HepG2 (cell line): ENCODE measurements at regions not wholly inside any gene's neighbourhood (a gene's known extent, or its start where the extent isn't known, plus 50 kb on each side); places are given as distances from the start of the nearest gene placed in this dataset.

Experiments
- ATAC-seq: fragments of 200-7000 bp; cut with Tn5 transposase; 3 replicates; pipeline ENCODE4 v1.9.1; 2020; ENCODE audit warnings: mild to moderate bottlenecking, moderate library complexity
- BruUV-seq: library from RNA; stranded (reverse); fragments of 400-500 nt; replicated peaks from 2 replicates; lab custom pipeline; 2021; lab: Mats Ljungman, UMichigan
- CTCF ChIA-PET: fragments of 300-600 bp; formaldehyde crosslinking; extraction: SDS; loops from one replicate; lab custom pipeline; 2021; ENCODE audit warnings: low total read pairs, inconsistent platforms, low intra/inter-chr PET ratio; lab: Yijun Ruan, JAX
- POLR2A ChIA-PET: fragments of 350-600 bp; sonication (Branson Sonifier 250); formaldehyde crosslinking; loops from one replicate; lab custom pipeline; 2020; ENCODE audit warnings: antibody characterized with exemption, inconsistent platforms; lab: Yijun Ruan, JAX
- DNase-seq: peaks from one replicate; pipeline ENCODE4 v3.0.0-alpha.2; 2015; ENCODE audit warnings: low spot score
- FAIRE-seq: peaks from 3 replicates; lab custom pipeline; 2011; peaks lifted over from hg19 to GRCh38; lab: Jason Lieb, UNC
- H2AFZ ChIP-seq: one replicate; pipeline ENCODE4 v1.6.1; 2011; ENCODE audit warnings: low read length, inconsistent platforms
- H3K27ac ChIP-seq: fragments of 300-600 bp; 3 replicates; pipeline ENCODE4 v1.8.0; 2011; ENCODE audit warnings: mixed run types, mild to moderate bottlenecking, mixed read lengths, low read length, inconsistent platforms; ENCODE audit not compliant: insufficient read depth; ENCODE audit errors: extremely low read length
- H3K27me3 ChIP-seq, 2 experiments: fragments of 200-600 bp in 1 of 2; 2 replicates in 1 of 2; 3 replicates in 1 of 2; pipeline versions ENCODE4 v1.6.0 to v1.8.0; 2011; ENCODE audit warnings: low read length in 2 of 2, mild to moderate bottlenecking in 2 of 2, moderate library complexity in 2 of 2, inconsistent platforms in 1 of 2; ENCODE audit not compliant: insufficient read depth in 2 of 2, control insufficient read depth in 1 of 2
- H3K36me3 ChIP-seq, 2 experiments: fragments of 200-600 bp in 1 of 2; replicated peaks in 1 of 2; 2 replicates in 1 of 2; 3 replicates in 1 of 2; pipeline versions ENCODE4 v1.5.1 to v1.8.0; 2011; ENCODE audit warnings: low read length in 2 of 2, inconsistent platforms in 1 of 2; ENCODE audit not compliant: insufficient read depth in 2 of 2, control insufficient read depth in 1 of 2
- H3K4me1 ChIP-seq: 2 replicates; pipeline ENCODE4 v1.5.1; 2012; ENCODE audit warnings: low read length, inconsistent platforms; ENCODE audit not compliant: insufficient read depth
- H3K4me2 ChIP-seq: 2 replicates; pipeline ENCODE4 v1.6.0; 2011; ENCODE audit warnings: low read depth, low read length, inconsistent platforms
- H3K4me3 ChIP-seq, 3 experiments: fragments of 200-600 bp in 1 of 3; sonication (generic), shearing (Covaris generic) in 1 of 3; replicated peaks in 1 of 3; 2 replicates each; pipeline ENCODE4 v1.5.1; 2011 to 2016; ENCODE audit warnings: low read length in 3 of 3, inconsistent platforms in 2 of 3, low read depth in 2 of 3, mild to moderate bottlenecking in 2 of 3, control low read depth in 1 of 3, mixed read lengths in 1 of 3; ENCODE audit not compliant: insufficient read depth in 1 of 3
- H3K79me2 ChIP-seq: one replicate; pipeline ENCODE4 v1.6.1; 2011; ENCODE audit warnings: low read length, inconsistent platforms; ENCODE audit not compliant: insufficient read depth
- H3K9ac ChIP-seq: 2 replicates; pipeline ENCODE4 v1.6.0; 2011; ENCODE audit warnings: mild to moderate bottlenecking, low read depth, low read length, inconsistent platforms; ENCODE audit not compliant: insufficient read depth
- H3K9me3 ChIP-seq: 2 replicates; pipeline ENCODE4 v1.5.1; 2012; ENCODE audit warnings: mild to moderate bottlenecking, low read length
- H4K20me1 ChIP-seq: 2 replicates; pipeline ENCODE4 v1.6.0; 2011; ENCODE audit warnings: inconsistent platforms, mild to moderate bottlenecking, low read length, moderate library complexity; ENCODE audit not compliant: insufficient read depth
- FOXO1 ChIP-seq: sonication (generic); formaldehyde crosslinking; IDR thresholded peaks from 2 replicates; pipeline ENCODE4 v1.4.0; 2020; ENCODE audit warnings: missing genetic modification reagents
- FOXO4 ChIP-seq: sonication (generic); formaldehyde crosslinking; conservative IDR thresholded peaks from 2 replicates; pipeline ENCODE4 v1.8.1; 2023; ENCODE audit warnings: missing genetic modification reagents
- GABPB1 ChIP-seq: IDR thresholded peaks from 2 replicates; pipeline ENCODE4 v1.6.1; 2016; ENCODE audit warnings: mild to moderate bottlenecking, missing genetic modification reagents, moderate library complexity, missing compliant biosample characterization
- HMGXB4 ChIP-seq, 2 experiments: sonication (generic) in 1 of 2; formaldehyde crosslinking in 1 of 2; IDR thresholded peaks; 2 replicates each; pipeline versions ENCODE4 v1.4.0 to v1.6.1; 2018 to 2020; ENCODE audit warnings: missing genetic modification reagents in 2 of 2, borderline replicate concordance in 1 of 2, low read depth in 1 of 2, mild to moderate bottlenecking in 1 of 2, missing biosample characterization in 1 of 2
- NR2C2 ChIP-seq: sonication (generic); formaldehyde crosslinking; IDR thresholded peaks from 2 replicates; pipeline ENCODE4 v1.4.0; 2020; ENCODE audit warnings: missing genetic modification reagents, mild to moderate bottlenecking, moderate library complexity, borderline replicate concordance
- PAWR ChIP-seq: sonication (generic); formaldehyde crosslinking; IDR thresholded peaks from 2 replicates; pipeline ENCODE4 v1.4.0; 2020; ENCODE audit warnings: missing genetic modification reagents, mild to moderate bottlenecking, borderline replicate concordance
- PPARG ChIP-seq: conservative IDR thresholded peaks from 2 replicates; pipeline ENCODE4 v1.6.1; 2016; ENCODE audit warnings: missing biosample characterization, missing genetic modification reagents
- SRSF1 ChIP-seq: fragments of 200-400 bp; formaldehyde crosslinking; optimal IDR thresholded peaks from 2 replicates; pipeline ENCODE3; 2017; ENCODE audit warnings: mild to moderate bottlenecking, low read depth, low read length, moderate library complexity
- TCF12 ChIP-seq, 2 experiments: fragments of 450-650 bp in 1 of 2; sonication (generic) in 1 of 2; formaldehyde crosslinking in 1 of 2; IDR thresholded peaks; 2 replicates each; pipeline versions ENCODE4 v1.6.1 to v1.8.0; 2017 to 2022; ENCODE audit warnings: antibody characterized with exemption in 1 of 2, mild to moderate bottlenecking in 1 of 2, missing genetic modification reagents in 1 of 2, moderate library complexity in 1 of 2
- TGIF2 ChIP-seq: IDR thresholded peaks from 2 replicates; pipeline ENCODE4 v1.6.1; 2016; ENCODE audit warnings: control low read depth, missing compliant biosample characterization
- XBP1 ChIP-seq: sonication (generic); formaldehyde crosslinking; IDR thresholded peaks from 2 replicates; pipeline ENCODE4 v1.5.0; 2020; ENCODE audit warnings: missing genetic modification reagents
- ZNF343 ChIP-seq: sonication (generic); formaldehyde crosslinking; IDR thresholded peaks from 2 replicates; pipeline ENCODE4 v1.4.0; 2020; ENCODE audit warnings: mild to moderate bottlenecking, missing genetic modification reagents
- ZNF367 ChIP-seq: sonication (generic); formaldehyde crosslinking; IDR thresholded peaks from 2 replicates; pipeline ENCODE4 v1.4.0; 2020; ENCODE audit warnings: missing genetic modification reagents, borderline replicate concordance
- WGBS: methylation state at CpG from one replicate; pipeline ENCODE4 v1.1.6; 2017; ENCODE audit warnings: low lambda C conversion rate; 5-methylcytosine and 5-hydroxymethylcytosine counted together
- in situ Hi-C: cut with HindIII; loops from 2 replicates; pipeline ENCODE4 v1.10.0; 2017; ENCODE audit warnings: low pct_unique_long_range_greater_than_20kb; ENCODE audit not compliant: extremely low pct_ligation_motif_present
- intact Hi-C: fragments of 100-400 bp; cut with micrococcal nuclease; formaldehyde crosslinking; loops from one replicate; pipeline ENCODE4 v1.10.0; 2022; ENCODE audit not compliant: unreplicated experiment

GRCh38 chr9:19618816-19619215, 170.0 kb downstream of the SLC24A2 start:
- DNase-seq (no peak), FAIRE-seq (no peak), ATAC-seq (no peak)
- no TSS peak for BruUV-seq
- H3K4me1 ChIP-seq = no peaks in the 10 kb centered on the region
- 0% methylated on average over 2 of the region's 2 CpGs for WGBS
- no peak overlapping the region for H3K27ac ChIP-seq
- TF ChIP-seq GABPB1 (CRISPR knock-in tag) (no peak), PPARG (CRISPR knock-in tag) (no peak), FOXO1 (no peak), TCF12 (IDR thresholded peaks at IDR 0.05) (no peak), TCF12 (CRISPR knock-in tag; IDR thresholded peaks at IDR 0.05) (no peak), NR2C2 (CRISPR knock-in tag) (no peak), ZNF343 (no peak), PAWR (no peak), XBP1 (CRISPR knock-in tag) (no peak), TGIF2 (CRISPR knock-in tag) (no peak), SRSF1 (no peak), HMGXB4 (CRISPR knock-in tag; IDR thresholded peaks at IDR 0.05; ENCODE audit: borderline replicate concordance in 1 of 2, low read depth in 1 of 2) (no peak), FOXO4 (CRISPR knock-in tag) (no peak), ZNF367 (CRISPR knock-in tag) (no peak)
- H3K9me3 ChIP-seq = no peaks in the 10 kb centered on the region
- in situ Hi-C loops = no loop called here
- H3K4me2 ChIP-seq = no peak overlapping the region
- H3K9ac ChIP-seq = no peak overlapping the region
- H4K20me1 ChIP-seq = no peaks in the 10 kb centered on the region
- H2AFZ ChIP-seq = no peak overlapping the region
- POLR2A ChIA-PET = no interaction called here
- CTCF ChIA-PET = no interaction called here
- H3K27me3 ChIP-seq = peaks cover 0 to 9% of the 10 kb centered on the region in 2 experiments; a peak in 2 of 5 replicates
- intact Hi-C loops = no loop called here
- no peak overlapping the region for H3K4me3 ChIP-seq
- no peaks in the 10 kb centered on the region for H3K79me2 ChIP-seq
- H3K36me3 ChIP-seq = no peaks in the 10 kb centered on the region
